HCT116 (cell line): ENCODE measurements at regions not wholly inside any gene's neighbourhood (a gene's known extent, or its start where the extent isn't known, plus 50 kb on each side); places are given as distances from the start of the nearest gene placed in this dataset.

Source experiments
- ATAC-seq: fragments of 200-7000 bp; cut with Tn5 transposase; 2 replicates; pipeline ENCODE4 v1.9.1; 2020; ENCODE audit warnings: mild to moderate bottlenecking, moderate library complexity
- BruUV-seq: library from RNA; stranded (reverse); fragments of 400-500 nt; replicated peaks from 2 replicates; lab custom pipeline; 2021; lab: Mats Ljungman, UMichigan
- CTCF ChIA-PET: fragments of 300-600 bp; sonication (Branson Sonifier 250); formaldehyde crosslinking; loops from one replicate; lab custom pipeline; 2021; ENCODE audit warnings: antibody characterized with exemption; lab: Charles Lee
- POLR2A ChIA-PET: fragments of 300-600, 350-600 bp; sonication (Branson Sonifier 250); formaldehyde crosslinking; loops from one replicate; lab custom pipeline; 2021; ENCODE audit warnings: antibody characterized with exemption; lab: Charles Lee
- RAD21 ChIA-PET, 2 experiments: fragments of 300-600 bp; sonication (Branson Sonifier 250); formaldehyde crosslinking; loops; one replicate each; lab custom pipeline; 2023; ENCODE audit warnings: low total read pairs in 2 of 2; ENCODE audit not compliant: uncharacterized antibody in 2 of 2, unreplicated experiment in 2 of 2, low non-redundant PET in 1 of 2; lab: Charles Lee
- DNase-seq: peaks from one replicate; pipeline ENCODE4 v3.0.0-alpha.2; 2010; ENCODE audit warnings: low read depth, low spot score
- H2AFZ ChIP-seq: fragments of 200-600 bp; shearing (Covaris generic), sonication (generic); 2 replicates; pipeline ENCODE4 v1.6.1; 2017; ENCODE audit warnings: low read depth, mixed run types, mixed read lengths, antibody characterized with exemption, low read length; ENCODE audit not compliant: poor library complexity, severe bottlenecking
- H3K27ac ChIP-seq: 2 replicates; pipeline ENCODE4 v1.5.1; 2012; ENCODE audit warnings: low read depth, low read length
- H3K27me3 ChIP-seq: fragments of 200-600 bp; sonication (generic); 2 replicates; pipeline ENCODE4 v1.6.1; 2016; ENCODE audit warnings: mixed run types, low read length, mixed read lengths; ENCODE audit not compliant: insufficient read depth
- H3K36me3 ChIP-seq, 2 experiments: fragments of 200-500 bp in 1 of 2; fragments of 200-600 bp in 1 of 2; sonication (Bioruptor generic) in 1 of 2; sonication (generic) in 1 of 2; 2 replicates each; pipeline versions ENCODE4 v1.5.1 to v1.6.1; 2014 to 2016; ENCODE audit warnings: low read length in 2 of 2, inconsistent platforms in 1 of 2, mixed read lengths in 1 of 2, mixed run types in 1 of 2; ENCODE audit not compliant: insufficient read depth in 2 of 2, control insufficient read depth in 1 of 2
- H3K4me1 ChIP-seq, 2 experiments: fragments of 200-600 bp in 1 of 2; sonication (generic) in 1 of 2; 2 replicates each; pipeline versions ENCODE4 v1.5.1 to v1.6.1; 2012 to 2017; ENCODE audit warnings: low read length in 2 of 2, inconsistent platforms in 1 of 2, mild to moderate bottlenecking in 1 of 2, mixed read lengths in 1 of 2, mixed run types in 1 of 2, moderate library complexity in 1 of 2; ENCODE audit not compliant: insufficient read depth in 2 of 2, control insufficient read depth in 1 of 2
- H3K4me2 ChIP-seq: fragments of 200-600 bp; sonication (generic); 2 replicates; pipeline ENCODE4 v1.6.1; 2017; ENCODE audit warnings: mixed run types, low read length, mixed read lengths
- H3K4me3 ChIP-seq, 2 experiments: fragments of 200-600 bp in 1 of 2; sonication (generic) in 1 of 2; replicated peaks in 1 of 2; 2 replicates each; pipeline ENCODE4 v1.5.1; 2011 to 2016; ENCODE audit warnings: low read length in 2 of 2, control low read depth in 1 of 2, low read depth in 1 of 2, mild to moderate bottlenecking in 1 of 2, mixed read lengths in 1 of 2, mixed run types in 1 of 2
- H3K79me2 ChIP-seq: fragments of 200-600 bp; sonication (generic); 2 replicates; pipeline ENCODE4 v1.6.1; 2017; ENCODE audit warnings: mild to moderate bottlenecking, mixed run types, low read length, moderate library complexity, mixed read lengths; ENCODE audit not compliant: insufficient read depth
- H3K9ac ChIP-seq: fragments of 200-600 bp; sonication (generic); 2 replicates; pipeline ENCODE4 v1.6.1; 2016; ENCODE audit warnings: low read length, mixed read lengths
- H3K9me2 ChIP-seq: fragments of 200-600 bp; sonication (generic), shearing (Covaris generic); 2 replicates; pipeline ENCODE4 v1.6.1; 2017; ENCODE audit warnings: mixed run types, mild to moderate bottlenecking, moderate library complexity; ENCODE audit not compliant: insufficient read depth
- H3K9me3 ChIP-seq, 2 experiments: fragments of 200-500 bp in 1 of 2; fragments of 200-600 bp in 1 of 2; sonication (Bioruptor generic) in 1 of 2; sonication (generic) in 1 of 2; 2 replicates each; pipeline ENCODE4 v1.6.1; 2014 to 2017; ENCODE audit warnings: low read length in 2 of 2, mixed read lengths in 2 of 2, inconsistent platforms in 1 of 2, low read depth in 1 of 2, mild to moderate bottlenecking in 1 of 2, mixed run types in 1 of 2, moderate library complexity in 1 of 2; ENCODE audit not compliant: control insufficient read depth in 1 of 2, insufficient read depth in 1 of 2
- H4K20me1 ChIP-seq: fragments of 200-600 bp; sonication (generic), shearing (Covaris generic); 2 replicates; pipeline ENCODE4 v1.6.1; 2017; ENCODE audit warnings: mixed run types, mild to moderate bottlenecking, moderate library complexity; ENCODE audit not compliant: insufficient read depth
- EGR1 ChIP-seq: IDR thresholded peaks from 2 replicates; pipeline ENCODE4 v1.6.1; 2012; ENCODE audit warnings: low read depth
- ELF1 ChIP-seq: IDR thresholded peaks from 2 replicates; pipeline ENCODE4 v1.6.1; 2012; ENCODE audit warnings: low read depth, borderline replicate concordance
- EZH2 ChIP-seq: fragments of 200-600 bp; sonication (generic); IDR thresholded peaks from 2 replicates; pipeline ENCODE4 v1.6.1; 2017; ENCODE audit warnings: antibody characterized with exemption, mixed run types
- POLR2A ChIP-seq: IDR thresholded peaks from 2 replicates; pipeline ENCODE4 v1.7.0; 2011; ENCODE audit warnings: borderline replicate concordance; ENCODE audit not compliant: insufficient read depth, insufficient read length; ENCODE audit errors: extremely low read depth
- POLR2AphosphoS5 ChIP-seq: IDR thresholded peaks from 2 replicates; pipeline ENCODE4 v1.6.1; 2011; ENCODE audit warnings: mild to moderate bottlenecking, low read depth, low read length, moderate library complexity
- REST ChIP-seq: IDR thresholded peaks from 2 replicates; pipeline ENCODE4 v1.6.1; 2012; ENCODE audit warnings: low read depth
- SIN3A ChIP-seq: IDR thresholded peaks from 2 replicates; pipeline ENCODE4 v1.6.1; 2012; ENCODE audit warnings: low read depth
- TCF7L2 ChIP-seq: IDR thresholded peaks from 2 replicates; pipeline ENCODE4 v1.7.0; 2011; ENCODE audit warnings: borderline replicate concordance, inconsistent platforms; ENCODE audit not compliant: insufficient read depth, insufficient read length; ENCODE audit errors: extremely low read depth
- YY1 ChIP-seq: IDR thresholded peaks from 2 replicates; pipeline ENCODE4 v1.6.1; 2011; ENCODE audit warnings: low read length, low read depth, moderate library complexity, mild to moderate bottlenecking; ENCODE audit not compliant: insufficient replicate concordance; ENCODE audit errors: extremely low read depth
- ZBTB33 ChIP-seq: IDR thresholded peaks from 2 replicates; pipeline ENCODE4 v1.6.1; 2011; ENCODE audit warnings: mild to moderate bottlenecking, low read length, moderate library complexity; ENCODE audit not compliant: insufficient replicate concordance; ENCODE audit errors: extremely low read depth
- ZNF274 ChIP-seq: fragments of 200-500 bp; sonication (Bioruptor generic); IDR thresholded peaks from 2 replicates; pipeline ENCODE4 v1.6.1; 2014; ENCODE audit warnings: mild to moderate bottlenecking, low read depth, low read length, inconsistent platforms
- intact Hi-C: fragments of 100-400 bp; cut with micrococcal nuclease; formaldehyde crosslinking; loops from 2 replicates; pipeline ENCODE4 v1.10.0; 2022
- TF ChIP-seq, protein P1 (sequence below): IDR thresholded peaks from 2 replicates; pipeline ENCODE4 v1.6.1; 2012

GRCh38 chr2:34241905-34242762 is 643.0 kb upstream of the FAM98A start:
- no peaks in the 10 kb centered on the region for H4K20me1 ChIP-seq
- H3K27ac ChIP-seq, result no peak overlapping the region
- H3K4me3 ChIP-seq, result no peak overlapping the region
- H3K9ac ChIP-seq, result no peak overlapping the region
- no peaks in the 10 kb centered on the region for H3K4me1 ChIP-seq
- ChIA-PET POLR2A (no interaction called here), CTCF (no interaction called here), RAD21 (no interaction called here)
- no peaks in the 10 kb centered on the region for H3K9me2 ChIP-seq
- H3K79me2 ChIP-seq, result no peaks in the 10 kb centered on the region
- H3K27me3 ChIP-seq, result no peaks in the 10 kb centered on the region
- ATAC-seq (no peak), DNase-seq (no peak)
- no peak overlapping the region for H3K4me2 ChIP-seq
- intact Hi-C loops, result no loop called here
- no peaks in the 10 kb centered on the region for H3K36me3 ChIP-seq
- no TSS peak for BruUV-seq
- peaks cover 3 to 8% of the 10 kb centered on the region in 2 experiments; a peak in 2 of 4 replicates for H3K9me3 ChIP-seq
- no peak overlapping the region for H2AFZ ChIP-seq
- TF ChIP-seq TCF7L2 (no peak), ELF1 (no peak), YY1 (no peak)
- TF ChIP-seq, protein P1, sequence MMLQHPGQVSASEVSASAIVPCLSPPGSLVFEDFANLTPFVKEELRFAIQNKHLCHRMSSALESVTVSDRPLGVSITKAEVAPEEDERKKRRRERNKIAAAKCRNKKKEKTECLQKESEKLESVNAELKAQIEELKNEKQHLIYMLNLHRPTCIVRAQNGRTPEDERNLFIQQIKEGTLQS, result no peak

DNA sequence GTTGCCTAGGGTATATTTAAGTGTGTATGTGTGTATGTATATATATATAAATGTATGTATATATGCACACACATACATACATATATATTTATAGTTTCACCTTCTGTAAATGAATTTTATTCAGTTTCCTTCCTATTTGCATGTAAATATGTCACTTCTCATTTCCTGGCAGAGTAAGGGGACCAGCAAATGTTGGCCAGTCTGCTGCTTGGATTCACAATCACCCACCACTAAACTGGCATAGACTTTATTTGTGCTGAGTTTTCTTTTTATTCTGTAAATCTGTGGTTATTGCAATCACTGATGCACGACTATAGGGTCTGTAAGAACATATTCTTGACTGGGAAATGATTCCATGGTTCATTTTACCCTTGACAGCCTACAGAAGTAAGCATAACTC is 640.4 kb upstream of the FAM98A start:
- H3K9me3 ChIP-seq, result peaks cover 4 to 12% of the 10 kb centered on the region in 2 experiments; a peak in 2 of 4 replicates
- intact Hi-C loops, result no loop called here
- TF ChIP-seq ZNF274 (no peak), EZH2 (no peak), YY1 (no peak), POLR2AphosphoS5 (no peak), REST (no peak), SIN3A (no peak), POLR2A (no peak), ZBTB33 (no peak), EGR1 (no peak)
- TF ChIP-seq, protein P1, result no peak

More for the DNA sequence above, 640.4 kb upstream of the FAM98A start:
- DNase-seq, result no peak
- no peak for ATAC-seq
- BruUV-seq, result no TSS peak
- Histone ChIP-seq H3K4me2 (no peak overlapping the region), H3K9me2 (no peaks in the 10 kb centered on the region), H3K9ac (no peak overlapping the region), H3K36me3 (no peaks in the 10 kb centered on the region), H3K4me1 (no peaks in the 10 kb centered on the region), H2AFZ (no peak overlapping the region), H4K20me1 (no peaks in the 10 kb centered on the region; the same call in 1 of the 2 replicates), H3K27me3 (no peaks in the 10 kb centered on the region), H3K4me3 (no peak overlapping the region), H3K79me2 (no peaks in the 10 kb centered on the region), H3K27ac (no peak overlapping the region)
- ChIA-PET CTCF (no interaction called here), POLR2A (no interaction called here), RAD21 (no interaction called here)
